GM19351 (cell line): ENCODE measurements at regions not wholly inside any gene's neighbourhood (a gene's known extent, or its start where the extent isn't known, plus 50 kb on each side); places are given as distances from the start of the nearest gene placed in this dataset.

Experiments
- ATAC-seq: cut with Tn5 transposase; IDR thresholded peaks from one replicate; pipeline ENCODE4 v1.9.1; 2021; ENCODE audit warnings: mild to moderate bottlenecking, moderate library complexity; ENCODE audit not compliant: unreplicated experiment

DNA sequence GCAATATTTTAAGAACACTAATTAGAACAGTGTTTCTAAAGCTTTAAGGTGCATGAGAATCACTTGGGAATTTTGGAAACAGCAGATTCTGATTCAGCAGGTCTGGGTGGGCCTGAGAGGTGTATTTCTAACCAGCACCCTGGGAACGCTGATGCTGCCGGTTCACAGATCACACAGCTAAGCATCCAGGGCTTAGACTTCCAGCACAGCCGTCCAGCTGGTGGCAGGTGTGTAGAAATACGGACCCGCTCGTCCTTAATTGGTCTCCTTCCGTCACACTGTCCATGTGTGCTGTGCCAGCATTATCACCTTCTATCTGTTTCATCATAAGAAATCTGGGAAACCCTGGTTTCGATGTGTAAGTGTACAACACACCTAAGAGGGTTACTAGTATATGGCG lies 1029.0 kb downstream of the EFNB2 start:
- no peak for ATAC-seq

GRCh38 chr13:105502193-105502592 lies 1033.3 kb downstream of the EFNB2 start:
- no peak for ATAC-seq

GRCh38 chr13:105497597-105497996 lies 1037.9 kb downstream of the EFNB2 start:
- ATAC-seq = no peak

- ATAC-seq = no peak
These were observed 1043.2 kb downstream of the EFNB2 start for GRCh38 chr13:105492216-105492615.

- ATAC-seq = no peak
These were observed 1044.1 kb downstream of the EFNB2 start for GRCh38 chr13:105491345-105491744.

- ATAC-seq = no peak
These were observed 1050.4 kb downstream of the EFNB2 start for GRCh38 chr13:105485081-105485480.

- no peak for ATAC-seq
These were observed 1060.4 kb downstream of the EFNB2 start for GRCh38 chr13:105474983-105475610.

DNA sequence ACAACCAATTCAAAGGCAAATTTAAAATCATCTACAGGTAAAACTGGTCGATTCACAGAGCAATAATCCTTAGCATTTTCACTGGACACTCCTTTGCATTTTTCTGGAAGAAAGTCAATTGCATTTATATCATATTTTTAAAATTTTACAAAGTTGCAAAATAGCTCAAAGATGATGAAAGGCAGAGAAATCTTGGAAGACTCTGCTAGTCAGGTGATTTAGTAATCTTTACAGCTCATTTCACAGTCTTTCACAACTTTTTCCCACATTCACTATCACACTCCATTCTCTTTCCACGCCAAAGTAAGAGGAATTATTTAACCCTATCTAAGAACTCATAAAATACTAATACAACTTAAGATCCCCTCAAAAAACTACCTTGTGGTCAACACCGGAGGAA lies 1063.8 kb downstream of the EFNB2 start:
- no peak for ATAC-seq

DNA sequence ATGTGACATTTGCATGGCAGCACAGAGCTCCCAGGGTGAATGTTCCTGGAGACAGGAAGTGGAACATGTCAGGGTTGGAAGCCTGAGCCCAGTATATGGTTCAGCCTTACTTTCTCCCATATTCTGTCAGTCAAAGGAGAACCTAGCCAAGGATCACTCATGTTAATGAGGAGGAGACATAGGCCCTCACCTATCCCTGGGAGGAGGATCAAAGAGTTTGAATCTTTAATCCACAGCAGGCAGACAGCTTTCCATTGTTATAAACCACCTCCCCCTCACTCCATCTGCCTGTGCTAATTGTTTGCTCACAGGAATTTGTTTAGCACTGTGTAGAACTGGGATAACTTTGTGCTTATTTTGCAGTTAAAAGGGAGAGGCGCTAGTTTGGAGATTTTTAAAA lies 1069.1 kb downstream of the EFNB2 start:
- ATAC-seq = no peak

- no peak for ATAC-seq
These were observed 1069.7 kb downstream of the EFNB2 start, which contains the start of gene DAOA for GRCh38 chr13:105465745-105466144. Gene DAOA, plus strand, starts transcription at chr13:105466045.

DNA sequence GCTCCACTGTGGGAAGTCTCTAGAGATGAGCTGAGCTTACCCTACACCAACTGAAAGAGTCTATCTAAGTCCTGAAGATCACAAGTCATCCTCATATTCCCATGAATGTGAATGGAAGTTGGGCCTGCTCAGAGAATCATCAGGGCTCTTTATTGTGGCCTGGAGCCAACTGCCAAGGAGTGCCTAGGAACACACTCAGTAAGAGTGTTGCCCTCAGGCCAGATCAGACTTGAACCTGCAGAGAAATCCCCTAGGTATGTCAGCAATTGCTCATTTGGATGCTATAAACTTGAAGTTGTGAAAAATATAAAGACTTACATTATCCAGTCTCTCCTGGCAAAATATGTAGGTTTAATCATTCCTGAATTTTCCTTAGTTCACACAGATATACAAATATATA lies 1070.2 kb downstream of the EFNB2 start:
- no peak for ATAC-seq

DNA sequence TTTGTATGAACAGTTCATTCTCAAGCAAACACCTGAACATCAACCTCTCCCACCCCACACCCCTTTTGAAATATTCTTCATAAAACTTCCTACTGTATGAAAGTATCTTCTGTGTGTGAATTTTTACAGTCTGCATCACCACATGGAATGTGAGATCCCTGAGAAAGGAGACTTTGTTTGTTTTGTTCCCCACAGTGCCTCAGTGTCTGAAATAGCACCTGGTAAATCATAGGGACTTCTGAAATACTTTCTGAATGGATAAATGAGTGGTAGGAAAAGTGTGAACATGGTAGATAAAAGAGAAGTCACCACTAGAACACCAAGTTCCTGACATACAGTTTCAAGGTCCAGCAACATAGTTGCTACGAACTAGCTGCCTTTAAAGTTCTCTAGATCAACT lies 1071.2 kb downstream of the EFNB2 start:
- no peak for ATAC-seq

GRCh38 chr13:105463011-105463501 lies 1072.4 kb downstream of the EFNB2 start:
- no peak for ATAC-seq

DNA sequence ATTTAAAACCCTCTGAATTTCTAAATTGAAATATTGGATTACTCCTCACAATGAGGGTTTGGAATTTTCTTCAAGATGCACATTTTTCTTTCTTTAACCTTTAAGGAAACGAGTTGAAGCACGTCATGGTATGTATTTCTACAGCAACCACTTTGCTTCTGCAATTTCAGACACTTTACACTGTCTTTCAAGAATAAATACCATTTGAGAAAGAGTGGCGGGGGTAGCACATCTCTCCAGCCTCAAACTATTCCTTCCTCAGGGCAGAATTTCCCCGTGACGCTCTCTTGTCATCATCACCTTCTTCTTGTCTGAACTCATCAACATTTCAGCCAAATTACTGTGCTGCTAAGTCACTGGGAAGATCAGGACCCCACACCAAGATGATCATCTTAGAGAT lies 1073.4 kb downstream of the EFNB2 start:
- no peak for ATAC-seq

DNA sequence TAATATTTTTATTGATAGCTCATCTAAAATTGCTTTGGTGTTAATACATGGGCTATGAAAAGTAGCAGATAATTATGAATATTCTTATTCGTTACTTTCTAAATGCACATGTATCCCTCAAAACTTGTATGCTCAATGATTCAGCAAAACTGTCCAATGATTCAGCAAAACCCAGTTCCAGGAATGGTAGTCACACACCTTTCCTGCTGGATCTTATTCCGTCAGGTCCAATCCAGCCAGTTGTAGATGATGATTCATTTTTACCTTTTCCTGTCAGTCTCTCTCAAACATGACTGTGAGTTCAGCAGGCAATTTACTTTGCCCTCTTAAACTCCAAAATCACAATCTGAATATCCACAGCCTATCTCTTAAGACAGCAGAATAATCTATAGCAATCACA lies 1082.6 kb downstream of the EFNB2 start:
- no peak for ATAC-seq

DNA sequence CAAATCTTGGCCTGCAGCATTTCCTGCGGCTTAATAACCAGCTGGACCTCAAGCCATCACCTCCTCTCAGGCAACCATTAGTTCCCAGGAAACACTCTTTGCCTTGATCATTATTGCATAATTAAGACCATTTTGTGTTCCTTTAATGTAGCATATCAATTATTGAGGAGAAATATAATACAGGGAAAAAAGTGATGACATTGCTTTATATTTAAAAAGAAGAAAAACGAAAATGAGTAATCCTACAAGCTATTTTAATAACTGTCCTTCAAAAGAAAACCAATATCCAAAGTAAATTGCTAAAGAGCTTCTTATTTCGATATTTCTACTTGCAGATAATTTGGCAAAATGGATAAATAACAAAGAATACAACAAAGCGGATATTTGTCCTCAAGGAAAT lies 1084.7 kb downstream of the EFNB2 start:
- ATAC-seq = no peak

- no peak for ATAC-seq
These were observed 1086.7 kb downstream of the EFNB2 start for GRCh38 chr13:105448811-105449210.

- ATAC-seq = no peak
These were observed 1089.3 kb downstream of the EFNB2 start for GRCh38 chr13:105446197-105446596.

DNA sequence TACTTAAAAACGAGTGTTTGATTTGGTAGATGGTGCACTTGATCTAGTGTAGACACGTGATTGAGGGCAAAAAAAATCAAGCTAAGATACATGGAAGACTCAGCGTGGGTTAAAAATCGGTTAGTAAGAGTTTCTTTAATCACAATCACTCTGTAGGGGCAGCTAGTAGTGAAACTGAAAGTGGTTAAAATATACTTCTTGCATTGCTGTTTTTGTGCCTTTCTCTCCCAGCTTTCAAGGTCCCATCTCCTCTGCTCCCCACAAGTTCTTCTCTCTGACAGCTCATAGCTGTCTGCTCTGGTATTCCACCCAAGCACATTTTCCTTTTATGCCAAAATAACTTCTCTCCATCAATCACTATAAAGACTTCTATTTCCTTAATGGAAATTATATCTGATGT lies 1089.7 kb downstream of the EFNB2 start:
- ATAC-seq = no peak

- ATAC-seq = no peak
These were observed 1092.3 kb downstream of the EFNB2 start for GRCh38 chr13:105442949-105443699.

DNA sequence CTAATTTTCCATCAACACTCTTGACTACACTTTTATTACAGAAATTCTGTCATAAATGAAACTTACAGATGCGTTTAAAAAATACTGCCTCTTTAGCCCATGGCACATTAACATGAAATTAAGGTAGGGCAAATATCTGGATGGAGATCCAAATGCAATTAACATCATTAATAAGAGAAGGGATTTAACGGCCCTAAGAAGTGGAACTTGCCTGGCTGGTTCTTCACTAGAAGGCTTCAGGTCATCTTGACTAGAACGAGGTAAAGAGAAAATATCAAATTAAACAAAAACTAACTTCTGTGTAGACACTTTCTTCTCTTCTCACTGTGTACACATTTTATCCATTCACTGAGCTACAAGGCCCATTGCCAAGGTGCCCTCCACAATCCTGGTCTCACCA lies 1093.4 kb downstream of the EFNB2 start:
- no peak for ATAC-seq

DNA sequence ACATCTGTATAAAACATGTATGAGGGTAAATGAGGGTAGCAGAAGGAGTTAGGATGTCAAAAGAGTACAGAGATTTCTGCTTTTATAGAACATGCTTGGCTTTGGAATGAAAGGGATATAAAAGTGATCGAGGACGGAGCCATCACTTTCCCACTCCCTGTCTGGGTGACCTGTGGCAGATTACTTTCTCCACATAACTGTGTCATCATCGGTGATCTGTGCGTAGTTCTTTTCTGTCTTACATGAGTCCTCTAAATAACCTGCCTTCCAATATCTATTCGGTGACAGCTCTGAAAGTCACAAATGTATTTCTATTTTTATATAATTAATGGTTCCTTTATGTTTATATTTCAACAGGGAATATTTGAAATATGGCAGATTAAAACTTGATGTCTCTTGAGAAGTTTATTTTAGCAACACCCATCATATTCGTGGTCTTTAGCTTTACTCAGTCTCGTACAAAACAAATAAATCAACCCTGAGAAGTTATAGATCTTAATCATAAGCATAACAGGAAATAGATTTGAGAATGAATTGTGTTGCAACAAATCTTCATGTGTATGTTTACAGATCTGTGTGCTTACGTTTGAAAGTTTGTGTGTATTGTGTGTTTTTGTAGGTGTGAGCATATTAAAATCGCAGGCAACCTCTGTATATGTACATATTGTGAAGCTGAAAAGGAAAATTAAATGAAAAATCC lies 1094.3 kb downstream of the EFNB2 start:
- ATAC-seq = no peak
